ENCODE measurements at regions not wholly inside any gene's neighbourhood (a gene's known extent, or its start where the extent isn't known, plus 50 kb on each side); places are given as distances from the start of the nearest gene placed in this dataset.

GRCh38 chr9:79912318-79913070 lies 340.7 kb downstream of the TLE4 start:
- Histone ChIP-seq H3K9me3 (ENCODE audit: control insufficient read depth, insufficient read depth, low read depth, low read length) (no peaks in the 10 kb centered on the region), H3K36me3 (ENCODE audit: control insufficient read depth, insufficient read depth, low read length) (no peaks in the 10 kb centered on the region), H3K27ac (ENCODE audit: low read length) (no peak overlapping the region), H3K4me3 (ENCODE audit: low read depth in 2 of 2, low read length in 2 of 2) (no peak overlapping the region), H3K4me1 (ENCODE audit: control insufficient read depth, insufficient read depth, low read length) (no peaks in the 10 kb centered on the region), H3K27me3 (ENCODE audit: control insufficient read depth, insufficient read depth, low read length) (no peaks in the 10 kb centered on the region)
- TF ChIP-seq TCF7L2 (IDR thresholded peaks at IDR 0.05; ENCODE audit: low read depth, low read length) (no peak), REST (IDR thresholded peaks at IDR 0.05; ENCODE audit: insufficient read depth in 1 of 2, low read depth in 2 of 2, low read length in 1 of 2) (no peak), CTCF (IDR thresholded peaks at IDR 0.05) (no peak), SIN3A (IDR thresholded peaks at IDR 0.05; ENCODE audit: borderline replicate concordance, insufficient read depth, low read depth, low read length) (no peak), POLR2AphosphoS5 (IDR thresholded peaks at IDR 0.05; ENCODE audit: low read depth, low read length) (no peak)
- no TSS peak for BruUV-seq (replicated peaks)
- intact Hi-C loops (cut with micrococcal nuclease; ENCODE audit: unreplicated experiment) (no loop called here), in situ Hi-C loops (cut with HindIII; ENCODE audit: low pct_unique_long_range_greater_than_20kb, low sequenced_read_pairs) (no loop called here)
- DNase-seq (ENCODE audit: low read depth, low spot score): no peak
- ATAC-seq: no peak
- CTCF ChIA-PET: no interaction called here
- POLR2A ChIA-PET: no interaction called here

- TF ChIP-seq REST (IDR thresholded peaks at IDR 0.05; ENCODE audit: insufficient read depth in 1 of 2, low read depth in 2 of 2, low read length in 1 of 2) (no peak), TCF7L2 (IDR thresholded peaks at IDR 0.05; ENCODE audit: low read depth, low read length) (no peak), SIN3A (IDR thresholded peaks at IDR 0.05; ENCODE audit: borderline replicate concordance, insufficient read depth, low read depth, low read length) (no peak), POLR2AphosphoS5 (IDR thresholded peaks at IDR 0.05; ENCODE audit: low read depth, low read length) (no peak), CTCF (IDR thresholded peaks at IDR 0.05) (no peak)
- no peaks in the 10 kb centered on the region for H3K4me1 ChIP-seq (ENCODE audit: control insufficient read depth, insufficient read depth, low read length)
- H3K36me3 ChIP-seq (ENCODE audit: control insufficient read depth, insufficient read depth, low read length): no peaks in the 10 kb centered on the region
- ATAC-seq (no peak), DNase-seq (ENCODE audit: low read depth, low spot score) (no peak)
- CTCF ChIA-PET: no interaction called here
- no peaks in the 10 kb centered on the region for H3K27me3 ChIP-seq (ENCODE audit: control insufficient read depth, insufficient read depth, low read length)
- intact Hi-C loops (cut with micrococcal nuclease; ENCODE audit: unreplicated experiment) (no loop called here), in situ Hi-C loops (cut with HindIII; ENCODE audit: low pct_unique_long_range_greater_than_20kb, low sequenced_read_pairs) (no loop called here)
- no peaks in the 10 kb centered on the region for H3K9me3 ChIP-seq (ENCODE audit: control insufficient read depth, insufficient read depth, low read depth, low read length)
- no peak overlapping the region for H3K4me3 ChIP-seq (ENCODE audit: low read depth in 2 of 2, low read length in 2 of 2)
- no peak overlapping the region for H3K27ac ChIP-seq (ENCODE audit: low read length)
- BruUV-seq (replicated peaks): no TSS peak
- POLR2A ChIA-PET: no interaction called here
Measured at GRCh38 chr9:79911724-79912123, 340.0 kb downstream of the TLE4 start.

All from Panc1 (cell line).